Stimulated activated CD4-positive, alpha-beta T cell treated with anti-CD3 and anti-CD28 coated beads, Interleukin-15, amount 100 ng/mL, for 1 hour (primary cell): ENCODE measurements at regions not wholly inside any gene's neighbourhood (a gene's known extent, or its start where the extent isn't known, plus 50 kb on each side); places are given as distances from the start of the nearest gene placed in this dataset.

Experiments used
- DNase-seq, 2 donors: peaks; one replicate each; pipeline ENCODE4 v3.0.0-alpha.2; 2020; ENCODE audit warnings: low read depth in 1 of 2, low spot score in 1 of 2

DNA sequence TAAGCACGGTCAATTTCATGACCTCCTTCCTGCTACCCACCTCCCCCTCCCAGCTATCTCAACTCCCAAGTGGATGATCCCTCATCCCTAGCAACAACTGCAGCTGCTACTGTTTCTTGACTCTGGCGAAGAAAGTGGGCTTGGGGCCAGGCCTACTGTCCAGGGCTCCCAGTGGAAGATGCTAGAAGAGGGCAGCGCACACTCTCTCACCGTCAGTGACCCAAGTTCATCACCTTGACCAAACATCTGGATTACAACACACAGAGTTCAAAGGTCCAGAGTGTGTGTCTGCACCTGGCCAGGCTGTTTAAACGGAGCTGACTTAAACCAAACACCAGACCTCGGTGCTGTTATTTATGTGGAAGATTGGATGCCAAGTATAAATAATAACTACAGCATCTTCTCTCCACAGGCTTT is 385.6 kb downstream of the SHQ1 start:
- no peak for DNase-seq

DNA sequence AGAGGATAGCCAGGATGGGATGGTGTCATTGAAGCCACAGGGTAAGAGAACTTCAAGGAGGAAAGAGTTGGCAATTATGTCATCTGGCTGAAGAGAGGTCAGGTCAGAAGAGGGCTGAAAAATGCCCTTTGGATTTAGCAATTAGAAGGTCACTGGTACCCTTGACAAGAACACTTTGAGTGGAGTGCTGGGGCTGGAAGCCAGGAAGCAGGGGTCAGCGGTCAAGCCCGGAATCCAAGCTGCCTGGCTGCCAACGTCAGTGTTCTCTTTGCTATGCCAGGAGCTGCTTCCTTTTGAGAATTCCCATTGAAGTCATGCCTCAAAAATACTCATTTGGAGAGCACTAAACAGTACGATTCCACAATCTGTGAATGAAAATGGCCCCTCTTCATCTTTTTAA is 386.5 kb downstream of the SHQ1 start:
- no peak for DNase-seq

DNA sequence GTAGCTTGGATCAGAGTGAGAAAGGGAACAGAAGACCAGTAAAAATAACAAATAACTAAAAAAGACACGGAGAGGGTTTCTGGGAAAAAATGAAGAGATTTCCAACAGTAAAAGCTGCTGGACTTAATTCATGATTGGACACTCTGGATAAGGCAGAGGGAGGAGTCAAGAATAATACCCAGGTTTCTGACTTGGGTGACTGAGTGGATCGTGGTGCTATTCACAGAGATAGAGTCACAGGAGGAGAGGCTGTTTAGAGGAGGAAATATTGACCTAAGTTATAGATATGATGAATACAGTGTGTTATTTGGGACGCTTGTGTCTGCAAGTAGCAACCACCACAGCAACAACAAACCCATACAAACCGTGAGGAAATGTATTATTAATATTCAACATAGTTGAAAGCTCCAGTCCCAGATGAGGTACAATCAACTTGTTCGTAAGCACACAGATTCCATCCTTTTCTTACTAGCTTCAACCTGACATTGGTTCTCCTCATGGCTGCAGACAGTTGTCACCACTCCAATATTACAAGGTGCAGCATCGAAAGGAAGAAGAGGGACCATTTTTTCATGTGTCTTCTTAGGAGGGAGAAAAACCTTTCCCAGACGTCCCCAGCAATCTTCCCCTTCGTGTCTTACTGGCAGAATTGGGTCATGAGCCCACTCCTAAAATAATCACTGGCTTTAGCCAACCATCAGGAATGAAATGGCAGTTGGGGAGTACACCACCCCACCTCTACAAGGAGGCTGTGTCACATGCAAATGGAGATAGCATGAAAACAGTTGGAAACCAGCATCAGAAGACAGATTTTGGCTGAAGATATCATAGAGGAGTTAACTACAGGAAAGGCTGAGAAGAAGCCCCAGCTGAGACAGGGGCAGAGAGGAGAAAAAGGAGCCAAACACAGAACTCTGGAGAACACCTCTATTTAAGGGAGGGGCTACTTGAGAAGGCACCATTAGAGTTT is 387.8 kb downstream of the SHQ1 start:
- DNase-seq: no peak

DNA sequence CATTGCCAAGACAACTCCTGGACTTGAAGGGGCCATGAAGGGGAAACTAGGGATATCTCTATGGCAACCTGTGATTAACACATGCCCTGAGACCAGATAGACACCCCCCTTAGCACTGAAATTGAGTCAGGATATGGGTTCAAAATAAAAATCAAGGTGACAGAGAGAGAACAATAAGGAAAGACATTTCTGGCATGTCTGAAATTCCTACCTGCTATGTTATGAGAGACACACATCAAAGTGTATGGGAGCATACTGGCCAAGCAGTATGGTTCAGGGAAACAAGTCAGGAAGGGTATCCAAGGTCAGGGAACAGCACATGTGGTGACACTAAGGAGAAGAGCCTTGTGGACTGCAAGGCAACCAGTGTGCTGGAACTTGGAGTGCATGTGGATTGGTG is 388.7 kb downstream of the SHQ1 start:
- DNase-seq: no peak

DNA sequence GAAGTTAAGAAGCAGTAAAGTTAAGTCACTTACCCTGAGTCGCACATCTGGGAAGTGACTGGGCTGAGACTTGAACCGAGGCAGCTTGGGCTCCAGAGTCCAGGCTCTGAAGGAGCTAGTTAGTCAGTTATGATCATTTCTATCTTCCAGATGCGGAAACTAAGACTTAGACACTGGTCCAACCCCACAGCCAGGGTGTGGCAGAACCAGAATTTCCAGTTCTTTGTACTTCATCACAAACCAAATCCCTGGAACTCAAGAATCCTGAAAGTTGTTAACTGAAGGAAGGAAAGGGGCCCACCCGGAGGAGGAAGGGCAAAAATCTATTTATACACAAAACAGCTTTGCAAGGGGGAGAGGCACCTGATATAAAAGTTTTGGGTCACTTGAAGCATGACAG is 389.9 kb downstream of the SHQ1 start:
- DNase-seq: no peak

DNA sequence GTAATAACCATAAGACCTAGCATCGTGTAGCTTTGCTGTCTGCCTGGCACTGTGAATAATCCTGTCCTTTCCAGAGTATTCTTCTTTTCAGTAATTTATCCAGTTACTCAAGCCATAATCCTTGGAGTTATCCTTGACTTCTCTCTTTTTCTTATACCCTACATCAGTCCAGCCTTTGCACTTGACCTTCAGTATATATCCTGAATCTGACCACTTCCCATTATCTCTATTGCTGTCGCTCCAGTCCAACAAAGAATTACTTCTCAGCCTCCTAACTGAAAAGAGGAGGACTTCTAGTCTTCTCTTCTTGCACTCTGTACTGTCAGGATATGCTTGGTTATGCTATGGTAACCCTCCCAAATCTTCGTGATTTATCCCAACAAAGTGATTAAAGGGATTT is 393.8 kb downstream of the SHQ1 start:
- no peak for DNase-seq

DNA sequence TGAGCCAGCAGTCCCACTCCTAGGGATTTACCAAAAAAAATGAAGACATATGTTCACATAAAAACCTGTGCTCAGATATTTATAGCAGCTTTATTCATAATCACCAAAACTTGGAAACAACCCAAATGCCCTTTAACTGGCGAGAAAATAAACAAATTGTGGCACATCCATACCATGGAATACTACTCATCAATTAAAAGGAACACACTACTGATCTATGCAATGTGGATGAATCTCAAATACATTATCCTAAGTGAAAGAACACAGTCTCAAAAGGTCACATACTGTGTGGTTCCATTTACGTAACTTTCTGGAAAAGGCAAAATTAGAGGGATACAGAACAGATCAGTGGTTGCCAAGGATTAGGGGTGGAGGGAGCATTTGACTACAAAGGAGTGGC is 394.5 kb downstream of the SHQ1 start:
- no peak for DNase-seq

DNA sequence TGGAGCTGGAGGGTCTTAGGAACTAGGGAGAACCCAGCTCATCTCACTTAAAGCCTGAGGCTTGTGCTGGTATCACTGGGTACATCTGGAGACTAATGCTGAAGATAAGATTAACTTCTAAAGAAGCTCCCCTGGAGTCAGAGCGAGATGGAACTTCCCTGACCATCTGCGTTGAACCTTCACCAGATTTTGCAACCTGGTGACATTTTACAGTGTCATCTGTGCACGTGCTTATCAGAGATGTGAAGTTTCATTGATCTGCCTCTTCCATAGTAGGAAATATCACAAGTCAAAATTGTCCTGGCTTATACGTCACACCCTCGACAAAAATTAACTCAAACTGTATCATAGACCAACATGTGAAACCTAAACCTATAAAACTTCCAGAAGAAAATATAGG is 395.5 kb downstream of the SHQ1 start:
- no peak for DNase-seq

DNA sequence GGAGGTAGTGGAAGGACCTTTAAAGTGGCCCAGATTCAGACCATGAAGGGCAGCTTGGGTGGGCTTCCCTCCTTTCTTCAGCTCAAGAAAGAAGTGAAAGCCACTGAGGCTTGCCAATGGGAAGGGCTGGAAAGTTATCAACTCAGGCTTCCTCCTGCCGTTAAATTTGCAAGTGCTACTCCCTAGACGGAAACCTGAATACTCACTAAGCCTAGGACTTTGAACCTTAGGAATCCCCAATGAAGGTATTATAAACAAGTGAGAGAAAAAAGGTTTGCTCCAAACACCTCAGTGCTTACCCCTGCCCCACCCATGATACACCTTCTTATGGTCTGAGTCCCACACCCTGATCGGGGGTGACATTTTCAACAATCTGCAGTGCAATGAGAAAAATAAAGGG is 396.4 kb downstream of the SHQ1 start:
- no peak for DNase-seq

DNA sequence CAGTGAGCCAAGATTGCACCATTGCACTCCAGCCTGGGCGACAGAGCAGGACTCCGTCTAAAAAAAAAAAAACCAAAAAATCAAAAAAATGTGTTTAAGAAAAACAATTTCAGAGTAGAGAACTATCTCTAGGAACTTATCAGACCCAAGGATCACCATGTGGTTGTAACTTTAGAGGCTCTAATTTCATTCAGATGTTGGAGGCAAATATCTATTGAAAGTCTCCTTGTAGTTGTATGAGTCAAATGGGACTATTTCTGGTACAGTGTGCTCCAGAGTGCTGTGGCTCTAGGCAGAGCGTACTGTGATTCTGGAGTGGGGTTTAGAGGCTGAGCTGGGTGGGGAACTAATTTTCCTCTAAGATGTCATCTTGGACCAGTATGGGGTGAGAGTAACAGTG is 398.7 kb downstream of the SHQ1 start:
- no peak for DNase-seq

DNA sequence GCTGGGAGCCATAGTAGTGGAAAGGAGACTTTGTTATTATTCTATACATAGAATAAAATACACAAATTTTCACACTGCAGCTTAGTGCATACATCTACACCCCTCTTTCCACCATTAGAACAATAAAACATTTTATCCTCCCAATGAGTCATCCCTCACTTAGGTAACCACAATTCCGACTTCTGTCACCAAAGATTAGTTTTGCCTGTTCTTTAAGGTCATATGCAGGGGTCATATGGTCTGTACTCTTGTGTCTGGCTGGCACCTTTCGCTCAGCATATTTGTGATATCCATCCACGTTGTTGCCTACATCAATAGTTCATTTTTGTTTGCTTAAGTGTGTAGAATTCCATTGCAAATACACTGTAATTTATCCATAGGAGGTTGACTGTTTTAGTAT is 399.4 kb downstream of the SHQ1 start:
- no peak for DNase-seq

DNA sequence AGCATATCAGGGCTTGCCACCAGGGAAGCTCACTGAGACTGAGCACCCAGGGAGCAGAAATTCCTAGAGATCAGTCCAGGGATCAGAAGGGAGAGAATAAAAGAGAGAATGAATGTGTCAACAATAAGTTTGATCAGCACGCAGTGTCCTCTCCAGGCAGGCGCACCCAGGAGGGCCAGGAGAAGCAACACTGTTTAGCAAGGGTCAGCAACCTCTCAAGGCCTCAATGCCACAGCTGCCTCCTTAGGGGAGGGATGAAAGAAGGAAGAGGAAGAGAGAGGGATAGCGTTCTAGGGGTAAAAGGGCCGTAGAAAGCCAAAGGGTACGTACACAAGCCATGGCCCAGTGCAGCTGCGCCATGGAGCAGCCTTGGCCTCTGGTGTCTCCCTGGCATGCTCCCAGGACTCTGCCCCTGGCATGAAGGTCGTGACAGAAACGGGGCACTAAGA is 399.8 kb downstream of the SHQ1 start:
- no peak for DNase-seq

DNA sequence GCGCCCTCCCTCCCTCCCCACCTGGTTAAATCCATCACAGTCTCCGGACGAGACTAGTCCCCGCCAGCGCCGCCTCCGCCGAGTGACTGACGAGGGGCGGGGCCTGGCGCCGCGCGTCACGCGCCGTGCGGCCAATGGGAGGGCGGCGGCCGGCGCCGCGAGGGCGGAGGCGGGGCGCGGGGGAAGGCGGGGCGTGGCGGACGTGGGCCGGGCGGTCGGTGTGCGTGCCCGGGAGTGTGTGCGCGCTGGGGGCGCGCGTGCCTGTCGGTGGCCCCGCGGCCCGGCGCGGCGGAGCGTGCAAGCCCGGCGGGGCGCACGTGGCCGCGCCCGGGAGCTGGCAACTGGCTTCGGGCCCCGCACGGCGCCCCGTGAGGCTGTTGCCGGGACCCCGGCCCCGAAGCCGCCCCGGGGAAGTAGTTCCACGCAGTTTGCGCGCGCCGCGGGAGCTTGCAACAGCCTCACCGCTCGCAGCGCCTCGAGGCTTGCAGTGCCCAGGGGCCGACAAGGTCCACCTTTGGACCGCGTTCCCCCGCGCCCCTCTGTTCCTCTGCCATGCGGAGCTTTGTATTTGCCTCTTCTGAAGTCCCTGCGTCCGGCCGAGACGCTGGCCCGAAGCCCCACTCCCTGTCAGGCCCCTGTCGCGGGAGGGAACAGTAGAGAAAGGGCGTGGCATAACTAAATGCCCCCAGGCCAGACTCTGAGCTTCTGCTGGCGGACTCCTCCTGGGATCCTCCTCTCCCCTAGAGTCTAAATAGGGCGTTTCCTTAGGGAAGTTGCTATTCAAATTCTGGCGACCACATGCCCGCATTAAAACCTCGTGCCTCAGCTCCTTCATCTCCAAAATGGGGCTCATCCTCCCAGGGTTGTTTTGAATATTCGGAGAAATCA is 400.9 kb downstream of the SHQ1 start:
- DNase-seq: peak; percentile 92 to 93

DNA sequence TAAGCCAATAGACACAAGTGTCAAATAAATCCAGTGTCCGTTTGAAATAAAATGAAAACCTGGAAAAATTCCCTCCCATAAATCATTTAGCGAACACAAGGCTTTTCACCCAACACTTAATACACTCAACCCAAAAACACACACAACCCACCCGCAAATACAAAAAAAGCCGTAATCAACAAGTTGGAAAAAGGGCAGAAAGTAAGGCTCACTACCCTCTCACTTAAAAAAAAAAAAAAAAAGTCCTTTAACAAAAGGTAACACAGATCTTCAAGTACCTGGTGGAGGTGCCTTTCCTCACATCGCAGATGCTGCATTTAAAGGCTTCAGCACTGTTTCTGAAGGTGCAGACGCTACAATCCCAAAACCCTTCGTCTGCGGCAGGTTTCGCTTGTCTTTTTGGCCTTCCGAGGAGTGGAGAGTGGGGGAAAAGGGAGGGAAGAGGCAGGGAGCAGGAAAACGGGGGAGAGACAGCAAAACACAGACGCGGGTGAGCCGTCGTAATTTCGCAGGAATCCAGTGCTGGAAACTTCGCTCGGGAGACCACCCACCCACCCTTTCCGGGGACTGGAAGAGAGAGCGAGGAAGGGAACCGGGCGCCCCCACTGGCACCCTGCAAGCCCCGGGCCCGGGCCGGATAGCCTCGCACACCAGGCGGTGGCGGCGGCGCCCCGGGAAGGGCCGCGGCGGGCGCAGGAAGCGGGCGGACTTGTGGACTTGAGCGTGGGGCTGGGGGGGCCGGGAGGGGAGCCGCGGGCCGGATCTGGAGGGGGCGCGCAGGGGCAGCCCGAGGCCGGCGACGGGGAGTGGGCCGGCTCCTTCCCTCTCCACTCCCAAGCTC is 401.8 kb downstream of the SHQ1 start, which contains the start of gene RYBP:
RYBP (minus strand) TSS at position 404 of the 841 bp plus-strand sequence.
- DNase-seq: no peak

DNA sequence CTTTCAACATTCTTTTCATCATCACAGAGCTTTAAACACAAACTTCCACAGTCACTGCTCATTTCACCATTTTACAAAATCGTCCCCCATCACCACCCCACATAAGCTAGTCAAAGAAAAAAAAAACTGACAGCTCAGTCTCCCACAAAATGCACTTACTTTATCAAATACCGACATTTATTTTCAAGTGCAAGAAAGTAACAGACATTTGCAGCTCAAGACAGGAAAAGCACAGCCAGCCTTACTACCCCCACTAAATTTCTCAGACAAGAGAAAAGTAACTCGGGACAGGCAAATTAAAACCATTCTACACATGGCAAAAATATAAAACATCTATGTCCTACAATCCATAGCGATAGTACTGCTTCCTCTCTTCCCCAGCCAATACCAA is 402.4 kb downstream of the SHQ1 start:
- no peak for DNase-seq

DNA sequence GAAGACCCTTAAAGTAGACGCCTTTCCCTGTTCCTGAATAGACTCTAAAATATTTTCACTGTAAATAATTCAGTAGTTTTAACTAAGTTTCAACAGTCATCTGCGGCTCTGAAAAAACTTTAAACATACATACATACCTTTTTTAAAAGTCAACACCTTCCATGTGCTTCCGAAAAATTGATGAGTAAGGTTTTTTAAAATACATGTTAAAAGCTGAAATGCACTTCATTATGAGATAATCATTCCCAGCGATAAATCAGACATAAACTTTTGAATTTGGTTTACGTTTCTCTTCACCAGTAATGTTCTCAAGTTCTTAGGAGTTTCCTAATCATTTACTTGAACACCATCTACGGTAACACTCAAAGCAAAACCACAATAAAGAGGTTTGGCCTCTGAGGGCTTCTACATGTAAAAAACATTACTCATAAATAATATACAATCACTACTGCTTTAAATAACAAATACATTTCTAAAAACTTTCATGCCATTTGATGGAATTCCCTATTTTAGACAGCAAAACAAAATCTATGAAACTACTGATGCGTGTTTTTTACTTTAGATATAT is 403.5 kb downstream of the SHQ1 start:
- DNase-seq: no peak

DNA sequence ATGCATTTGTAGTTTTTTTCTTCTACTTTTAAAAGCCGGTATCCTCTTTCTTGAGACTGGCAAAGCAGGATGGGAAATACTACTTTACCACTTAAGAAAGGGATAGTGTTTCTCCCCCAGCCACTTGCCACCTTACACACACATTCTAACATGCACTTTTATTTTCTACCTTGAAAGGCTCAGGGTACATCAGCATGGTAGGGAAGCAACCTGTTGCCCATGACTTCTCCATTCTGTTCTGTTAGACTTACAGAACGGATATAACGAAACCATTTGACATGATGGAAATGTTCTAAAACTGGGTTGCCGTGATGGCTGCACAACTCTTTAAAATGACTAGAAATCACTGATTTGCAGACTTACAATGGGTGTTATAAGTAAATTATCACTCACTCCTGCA is 405.5 kb downstream of the SHQ1 start:
- DNase-seq: no peak

DNA sequence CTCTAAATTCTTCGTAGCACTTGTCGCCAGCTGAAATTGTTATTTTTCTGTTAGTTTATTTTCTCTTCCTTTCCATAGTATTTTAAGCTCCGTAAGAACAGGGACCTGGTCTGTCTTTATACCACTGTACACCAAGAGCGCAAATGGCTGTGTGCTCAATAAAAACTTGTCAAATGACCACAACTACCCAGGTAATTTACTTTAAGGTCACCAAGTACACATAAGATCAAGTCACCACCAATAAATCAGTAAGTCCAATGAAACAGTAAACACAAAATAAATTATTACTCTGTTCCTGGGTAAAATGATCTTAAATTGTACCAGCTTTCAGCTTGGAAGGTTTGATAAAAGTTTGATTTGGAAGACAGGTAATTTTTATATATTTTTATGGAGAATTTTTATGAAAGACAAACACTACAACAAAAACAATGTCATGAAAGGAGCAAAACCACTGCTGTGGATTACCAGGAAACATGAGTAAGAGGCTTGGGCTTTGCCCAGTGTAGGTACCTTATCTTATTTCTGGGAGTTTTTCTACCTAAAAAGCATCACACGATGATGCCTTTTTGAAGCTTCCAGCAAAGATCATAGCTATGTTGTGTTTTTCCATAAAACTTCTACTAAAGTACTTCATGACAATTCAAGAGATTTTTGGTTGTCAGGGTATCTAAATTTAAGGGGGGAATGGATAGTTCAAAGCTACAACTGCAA is 406.8 kb downstream of the SHQ1 start:
- no peak for DNase-seq

DNA sequence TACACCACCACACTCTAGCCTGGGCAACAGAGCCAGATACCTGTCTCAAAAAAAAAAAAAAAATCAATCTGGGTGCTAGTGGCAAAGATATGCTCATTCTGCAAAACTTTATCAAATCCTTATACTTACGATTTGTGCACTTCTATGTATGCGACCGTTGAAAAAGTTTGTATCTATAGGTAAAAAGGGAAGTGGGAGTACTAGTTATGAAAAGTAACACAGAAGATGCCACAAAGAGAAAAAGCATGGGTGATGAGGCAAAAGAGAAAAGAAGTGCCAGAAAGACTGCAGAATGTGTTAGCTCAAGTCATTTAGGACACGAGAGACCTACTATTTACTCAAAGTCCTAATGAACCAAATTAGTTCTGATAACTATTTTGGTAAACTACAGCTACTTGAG is 407.8 kb downstream of the SHQ1 start:
- no peak for DNase-seq
